CD4-positive, alpha-beta T cell (primary cell): ENCODE measurements at regions not wholly inside any gene's neighbourhood (a gene's known extent, or its start where the extent isn't known, plus 50 kb on each side); places are given as distances from the start of the nearest gene placed in this dataset.
A peak's percentile ranks its signal among the peaks of the same experiment; 100 is the strongest.
"Not testable (repeated sequence)": the region's sequence is repeated elsewhere in the genome, so short reads cannot be mapped to it uniquely, and the experiment has no call there.

Source experiments
- ATAC-seq: fragments of 200-7000 bp; cut with Tn5 transposase; one replicate; pipeline ENCODE4 v1.10.0; 2022; ENCODE audit warnings: mild to moderate bottlenecking; ENCODE audit not compliant: poor library complexity
- CTCF ChIA-PET: fragments of 350-600 bp; sonication (Branson Sonifier 250); formaldehyde crosslinking; loops from one replicate; lab custom pipeline; 2021; ENCODE audit warnings: antibody characterized with exemption, inconsistent platforms; lab: Charles Lee
- POLR2A ChIA-PET: fragments of 350-600 bp; sonication (Branson Sonifier 250); formaldehyde crosslinking; loops from one replicate; lab custom pipeline; 2021; ENCODE audit warnings: antibody characterized with exemption, inconsistent platforms; lab: Charles Lee
- DNase-seq, 14 experiments: peaks; one replicate each; pipeline ENCODE4 v3.0.0-alpha.2; 2013 to 2020; ENCODE audit warnings: mixed read lengths in 2 of 14
- H3K27ac ChIP-seq, 2 donors: one replicate each; pipeline versions ENCODE4 v1.5.1 to v1.7.0; 2013; ENCODE audit warnings: low read length in 2 of 2, low read depth in 1 of 2, mild to moderate bottlenecking in 1 of 2
- H3K27me3 ChIP-seq, 2 experiments: 1 replicate in 1 of 2; 2 replicates in 1 of 2; pipeline versions ENCODE4 v1.6.1 to v1.7.0; 2013; ENCODE audit warnings: low read length in 2 of 2, control low read depth in 1 of 2, mild to moderate bottlenecking in 1 of 2, moderate library complexity in 1 of 2; ENCODE audit not compliant: insufficient read depth in 2 of 2, control insufficient read depth in 1 of 2
- H3K36me3 ChIP-seq: one replicate; pipeline ENCODE4 v1.6.1; 2013; ENCODE audit warnings: low read length, control low read depth; ENCODE audit not compliant: insufficient read depth
- H3K4me1 ChIP-seq: one replicate; pipeline ENCODE4 v1.6.1; 2013; ENCODE audit warnings: low read length, control low read depth; ENCODE audit not compliant: insufficient read depth
- H3K4me3 ChIP-seq: one replicate; pipeline ENCODE4 v1.5.1; 2013; ENCODE audit warnings: mild to moderate bottlenecking, low read length, moderate library complexity
- H3K9me3 ChIP-seq, 2 experiments: 1 replicate in 1 of 2; 2 replicates in 1 of 2; pipeline versions ENCODE4 v1.6.1 to v1.7.0; 2013; ENCODE audit warnings: low read length in 2 of 2, mild to moderate bottlenecking in 2 of 2, control low read depth in 1 of 2, moderate library complexity in 1 of 2; ENCODE audit not compliant: control insufficient read depth in 1 of 2, insufficient read depth in 1 of 2
- H3K27ac Mint-ChIP-seq: one replicate; pipeline ENCODE4 v1.8.0; 2020; ENCODE audit warnings: mixed read lengths
- H3K27me3 Mint-ChIP-seq: one replicate; pipeline ENCODE4 v1.8.0; 2021; ENCODE audit warnings: mixed read lengths
- H3K36me3 Mint-ChIP-seq: one replicate; pipeline ENCODE4 v1.8.0; 2021; ENCODE audit warnings: low read depth, mixed read lengths
- H3K4me1 Mint-ChIP-seq: one replicate; pipeline ENCODE4 v1.8.0; 2021; ENCODE audit warnings: low read depth, mixed read lengths
- H3K4me3 Mint-ChIP-seq: one replicate; pipeline ENCODE4 v1.8.0; 2020; ENCODE audit warnings: mild to moderate bottlenecking, mixed read lengths
- H3K9me3 Mint-ChIP-seq: one replicate; pipeline ENCODE4 v1.8.0; 2020; ENCODE audit warnings: mixed read lengths
- intact Hi-C, 2 experiments: fragments of 100-400 bp; cut with DNase I in 1 of 2; cut with micrococcal nuclease in 1 of 2; formaldehyde crosslinking; loops; one replicate each; pipeline versions ENCODE4 v1.15.1 to v1.9.0; 2023 to 2025; cut with DNase I, micrococcal nuclease
- TF ChIP-seq, protein P1 (sequence below): fragments of 200-600 bp; IDR thresholded peaks from one replicate; pipeline ENCODE4 v1.8.0; 2022; ENCODE audit warnings: antibody characterized with exemption, mild to moderate bottlenecking

DNA sequence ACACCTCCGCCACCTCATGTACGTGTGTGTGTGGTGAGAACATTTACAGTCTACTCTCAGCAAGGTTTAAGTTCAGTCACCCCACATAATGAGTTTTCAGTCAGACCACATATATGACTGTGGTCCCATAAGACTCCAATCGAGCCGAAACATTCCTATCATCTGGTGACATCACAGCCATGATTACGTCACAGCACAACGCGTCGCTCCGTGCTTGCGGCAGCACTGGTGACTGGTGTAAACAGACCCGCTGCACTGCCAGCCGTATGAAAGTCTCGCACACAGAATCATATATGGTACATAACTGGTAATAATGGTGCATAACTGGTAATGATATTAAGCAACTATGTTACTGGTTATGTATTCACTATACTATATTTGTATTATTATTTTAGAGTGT is 150.7 kb downstream of the DLL1 start:
- Mint-ChIP-seq H3K27me3 (peaks cover 8% of the 10 kb centered on the region), H3K4me3 (no peak overlapping the region), H3K36me3 (no peaks in the 10 kb centered on the region), H3K4me1 (peaks cover 7% of the 10 kb centered on the region), H3K27ac (no peak overlapping the region), H3K9me3 (peaks cover 3% of the 10 kb centered on the region)
- CTCF ChIA-PET: no interaction called here
- peaks cover 6% of the 10 kb centered on the region for H3K4me1 ChIP-seq
- no peak for DNase-seq
- H3K27ac ChIP-seq: no peak overlapping the region
- no peak overlapping the region for H3K4me3 ChIP-seq
- intact Hi-C loops: no loop called here
- H3K27me3 ChIP-seq: no peaks in the 10 kb centered on the region
- POLR2A ChIA-PET: interaction anchor here (1.5 kb wide), 1 partner anchor 51 kb away, joined by 3 read pairs; no protein-coding TSS in a partner anchor
- ATAC-seq: no peak
- TF ChIP-seq, protein P1, sequence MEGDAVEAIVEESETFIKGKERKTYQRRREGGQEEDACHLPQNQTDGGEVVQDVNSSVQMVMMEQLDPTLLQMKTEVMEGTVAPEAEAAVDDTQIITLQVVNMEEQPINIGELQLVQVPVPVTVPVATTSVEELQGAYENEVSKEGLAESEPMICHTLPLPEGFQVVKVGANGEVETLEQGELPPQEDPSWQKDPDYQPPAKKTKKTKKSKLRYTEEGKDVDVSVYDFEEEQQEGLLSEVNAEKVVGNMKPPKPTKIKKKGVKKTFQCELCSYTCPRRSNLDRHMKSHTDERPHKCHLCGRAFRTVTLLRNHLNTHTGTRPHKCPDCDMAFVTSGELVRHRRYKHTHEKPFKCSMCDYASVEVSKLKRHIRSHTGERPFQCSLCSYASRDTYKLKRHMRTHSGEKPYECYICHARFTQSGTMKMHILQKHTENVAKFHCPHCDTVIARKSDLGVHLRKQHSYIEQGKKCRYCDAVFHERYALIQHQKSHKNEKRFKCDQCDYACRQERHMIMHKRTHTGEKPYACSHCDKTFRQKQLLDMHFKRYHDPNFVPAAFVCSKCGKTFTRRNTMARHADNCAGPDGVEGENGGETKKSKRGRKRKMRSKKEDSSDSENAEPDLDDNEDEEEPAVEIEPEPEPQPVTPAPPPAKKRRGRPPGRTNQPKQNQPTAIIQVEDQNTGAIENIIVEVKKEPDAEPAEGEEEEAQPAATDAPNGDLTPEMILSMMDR: no peak
- H3K36me3 ChIP-seq: no peaks in the 10 kb centered on the region
- H3K9me3 ChIP-seq: peaks cover 0 to 46% of the 10 kb centered on the region in 2 experiments

DNA sequence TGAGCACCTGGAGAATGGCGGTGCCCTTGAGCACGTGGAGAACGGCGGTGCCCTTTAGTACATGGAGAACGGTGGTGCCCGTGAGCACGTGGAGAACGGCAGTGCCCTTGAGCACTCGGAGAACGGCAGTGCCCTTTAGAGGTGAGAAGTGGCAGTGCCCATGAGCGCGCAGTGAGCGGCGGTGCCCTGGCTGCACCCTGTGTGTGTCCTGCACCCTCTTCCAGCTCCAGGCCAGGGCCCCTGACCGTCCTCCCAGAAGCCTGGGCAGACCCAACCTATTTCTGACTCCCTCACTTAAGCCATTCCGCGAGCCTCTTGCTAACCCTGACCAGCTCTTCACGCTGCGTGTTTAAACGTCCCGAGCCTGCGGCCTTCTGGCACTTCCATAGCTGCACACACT is 151.3 kb downstream of the DLL1 start:
- ATAC-seq (no peak), DNase-seq (peak in 1 of 14 experiments; percentile 24)
- Histone ChIP-seq H3K27ac (no peak overlapping the region), H3K4me1 (peaks cover 3% of the 10 kb centered on the region), H3K36me3 (no peaks in the 10 kb centered on the region), H3K4me3 (no peak overlapping the region), H3K27me3 (no peaks in the 10 kb centered on the region), H3K9me3 (peaks cover 0 to 46% of the 10 kb centered on the region in 2 experiments)
- TF ChIP-seq, protein P1: no peak
- no peaks in the 10 kb centered on the region for H3K36me3 Mint-ChIP-seq
- H3K27me3 Mint-ChIP-seq: peaks cover 8% of the 10 kb centered on the region
- peaks cover 1% of the 10 kb centered on the region for H3K4me1 Mint-ChIP-seq
- H3K27ac Mint-ChIP-seq: no peak overlapping the region
- intact Hi-C loops: no loop called here
- H3K4me3 Mint-ChIP-seq: no peak overlapping the region
- CTCF ChIA-PET: no interaction called here
- POLR2A ChIA-PET: no interaction called here
- no peaks in the 10 kb centered on the region for H3K9me3 Mint-ChIP-seq

DNA sequence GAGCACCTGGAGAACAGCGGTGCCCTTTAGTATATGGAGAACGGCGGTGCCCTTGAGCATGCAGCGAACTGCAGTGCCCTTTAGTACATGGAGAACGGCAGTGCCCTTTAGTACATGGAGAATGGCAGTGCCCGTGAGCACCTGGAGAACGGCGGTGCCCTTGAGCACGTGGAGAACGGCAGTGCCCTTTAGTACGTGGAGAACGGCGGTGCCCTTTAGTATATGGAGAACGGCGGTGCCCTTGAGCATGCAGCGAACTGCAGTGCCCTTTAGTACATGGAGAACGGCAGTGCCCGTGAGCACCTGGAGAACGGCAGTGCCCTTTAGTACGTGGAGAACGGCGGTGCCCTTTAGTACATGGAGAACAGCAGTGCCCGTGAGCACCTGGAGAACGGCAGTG is 151.8 kb downstream of the DLL1 start:
- DNase-seq, H3K4me1 ChIP-seq, H3K36me3 Mint-ChIP-seq, intact Hi-C loops, H3K27ac Mint-ChIP-seq, H3K27me3 ChIP-seq, ATAC-seq, H3K27me3 Mint-ChIP-seq, H3K9me3 Mint-ChIP-seq, H3K4me3 ChIP-seq, H3K4me1 Mint-ChIP-seq, H3K36me3 ChIP-seq, H3K4me3 Mint-ChIP-seq, POLR2A ChIA-PET, CTCF ChIA-PET, H3K27ac ChIP-seq: not testable (repeated sequence)
- H3K9me3 ChIP-seq: peaks cover 0 to 46% of the 10 kb centered on the region in 2 experiments
